ENCODE measurements at regions not wholly inside any gene's neighbourhood (a gene's known extent, or its start where the extent isn't known, plus 50 kb on each side); places are given as distances from the start of the nearest gene placed in this dataset.

- TF ChIP-seq CTCF (IDR thresholded peaks at IDR 0.05) (no peak), POLR2A (IDR thresholded peaks at IDR 0.05) (no peak)
These were observed 139.0 kb upstream of the HS6ST1 start for GRCh38 chr2:128457716-128458115.
